GM23248 (cell line): ENCODE measurements at regions not wholly inside any gene's neighbourhood (a gene's known extent, or its start where the extent isn't known, plus 50 kb on each side); places are given as distances from the start of the nearest gene placed in this dataset.

Experiments used
- EZH2 ChIP-seq: fragments of 200-600 bp; sonication (generic); IDR thresholded peaks from 2 replicates; pipeline ENCODE4 v1.6.1; 2018; ENCODE audit warnings: antibody characterized with exemption, mild to moderate bottlenecking; ENCODE audit not compliant: insufficient read depth, poor library complexity, severe bottlenecking
- EZH2phosphoT487 ChIP-seq: fragments of 200-600 bp; sonication (generic); IDR thresholded peaks from 2 replicates; pipeline ENCODE4 v1.6.1; 2018; ENCODE audit warnings: antibody characterized with exemption, moderate library complexity, mild to moderate bottlenecking, low read depth; ENCODE audit not compliant: insufficient read depth

GRCh38 chr6:8764733-8765132 is 329.4 kb upstream of the SLC35B3 start:
- TF ChIP-seq EZH2phosphoT487 (no peak), EZH2 (no peak)
